Gastrocnemius medialis (tissue), 4 donors: ENCODE measurements at regions not wholly inside any gene's neighbourhood (a gene's known extent, or its start where the extent isn't known, plus 50 kb on each side); places are given as distances from the start of the nearest gene placed in this dataset.

Source experiments
- POLR2A ChIP-seq, 2 donors: fragments of 450-650 bp; IDR thresholded peaks; one replicate each; pipeline ENCODE4 v1.6.1; 2017; ENCODE audit warnings: antibody characterized with exemption in 2 of 2, mild to moderate bottlenecking in 2 of 2, moderate library complexity in 2 of 2
- TF ChIP-seq, protein P1 (sequence below), 5 experiments: fragments of 450-650 bp in 3 of 5; fragments of 200-600 bp in 2 of 5; sonication (generic) in 2 of 5; IDR thresholded peaks in 4 of 5; conservative IDR thresholded peaks in 1 of 5; 1 replicate in 4 of 5; 2 replicates in 1 of 5; pipeline ENCODE4 v1.5.1; 2016 to 2019; ENCODE audit warnings: antibody characterized with exemption in 5 of 5, mild to moderate bottlenecking in 3 of 5, moderate library complexity in 3 of 5

GRCh38 chr1:58855274-58856165 is 71.7 kb upstream of the JUN start:
- no peak for TF ChIP-seq POLR2A (IDR thresholded peaks at IDR 0.05)
- TF ChIP-seq, protein P1, sequence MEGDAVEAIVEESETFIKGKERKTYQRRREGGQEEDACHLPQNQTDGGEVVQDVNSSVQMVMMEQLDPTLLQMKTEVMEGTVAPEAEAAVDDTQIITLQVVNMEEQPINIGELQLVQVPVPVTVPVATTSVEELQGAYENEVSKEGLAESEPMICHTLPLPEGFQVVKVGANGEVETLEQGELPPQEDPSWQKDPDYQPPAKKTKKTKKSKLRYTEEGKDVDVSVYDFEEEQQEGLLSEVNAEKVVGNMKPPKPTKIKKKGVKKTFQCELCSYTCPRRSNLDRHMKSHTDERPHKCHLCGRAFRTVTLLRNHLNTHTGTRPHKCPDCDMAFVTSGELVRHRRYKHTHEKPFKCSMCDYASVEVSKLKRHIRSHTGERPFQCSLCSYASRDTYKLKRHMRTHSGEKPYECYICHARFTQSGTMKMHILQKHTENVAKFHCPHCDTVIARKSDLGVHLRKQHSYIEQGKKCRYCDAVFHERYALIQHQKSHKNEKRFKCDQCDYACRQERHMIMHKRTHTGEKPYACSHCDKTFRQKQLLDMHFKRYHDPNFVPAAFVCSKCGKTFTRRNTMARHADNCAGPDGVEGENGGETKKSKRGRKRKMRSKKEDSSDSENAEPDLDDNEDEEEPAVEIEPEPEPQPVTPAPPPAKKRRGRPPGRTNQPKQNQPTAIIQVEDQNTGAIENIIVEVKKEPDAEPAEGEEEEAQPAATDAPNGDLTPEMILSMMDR (IDR thresholded peaks at IDR 0.05 in 4 of 5, conservative IDR thresholded peaks at IDR 0.05 in 1 of 5) = no peak
